Stimulated activated CD8-positive, alpha-beta memory T cell treated with anti-CD3 and anti-CD28 coated beads, Interleukin-15, amount 100 ng/mL, for 4 hours (primary cell): ENCODE measurements at regions not wholly inside any gene's neighbourhood (a gene's known extent, or its start where the extent isn't known, plus 50 kb on each side); places are given as distances from the start of the nearest gene placed in this dataset.
"Not testable (repeated sequence)": the region's sequence is repeated elsewhere in the genome, so short reads cannot be mapped to it uniquely, and the experiment has no call there.

Experiments used
- DNase-seq, 2 donors: peaks; one replicate each; pipeline ENCODE4 v3.0.0-alpha.2; 2020; ENCODE audit warnings: low read depth in 2 of 2

DNA sequence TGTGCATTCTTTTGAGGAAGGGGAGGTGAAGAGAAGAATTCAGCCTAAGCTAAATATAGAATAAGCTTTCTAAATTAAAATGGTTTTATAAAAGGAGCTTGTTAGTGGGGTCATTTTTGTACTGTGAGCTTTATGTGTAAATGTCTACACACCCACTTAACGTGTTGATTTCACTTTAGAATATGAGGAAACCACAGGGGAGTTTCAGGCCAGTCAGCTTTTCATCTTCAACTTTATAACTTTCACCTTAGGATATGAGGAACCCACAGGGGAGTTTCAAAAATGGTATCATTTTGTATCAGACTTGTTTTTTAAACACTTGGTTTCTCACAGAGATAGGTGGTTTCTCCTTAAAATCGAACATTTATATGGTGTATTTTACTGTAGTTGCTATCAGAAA, 120.7 kb upstream of the NIPA1 start:
- not testable (repeated sequence) for DNase-seq

DNA sequence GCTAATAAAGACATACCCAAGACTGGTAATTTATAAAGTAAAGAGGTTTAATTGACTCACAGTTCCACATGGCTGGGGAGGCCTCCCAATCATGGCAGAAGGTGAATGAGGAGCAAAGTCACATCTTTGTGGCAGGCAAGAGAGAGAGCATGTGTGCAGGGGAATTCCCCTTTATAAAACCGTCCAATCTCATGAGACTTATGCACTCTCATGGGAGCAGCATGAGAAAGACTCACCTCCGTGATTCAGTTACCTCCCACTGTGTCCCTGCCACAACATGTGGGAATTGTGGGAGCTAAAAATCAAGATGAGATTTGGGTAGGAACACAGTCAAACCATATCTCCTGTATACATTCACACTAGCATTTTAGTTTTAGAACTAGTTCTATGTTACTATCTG, 101.7 kb upstream of the NIPA1 start:
- not testable (repeated sequence) for DNase-seq

GRCh38 chr15:22699881-22700280, 86.6 kb upstream of the NIPA1 start:
- not testable (repeated sequence) for DNase-seq

DNA sequence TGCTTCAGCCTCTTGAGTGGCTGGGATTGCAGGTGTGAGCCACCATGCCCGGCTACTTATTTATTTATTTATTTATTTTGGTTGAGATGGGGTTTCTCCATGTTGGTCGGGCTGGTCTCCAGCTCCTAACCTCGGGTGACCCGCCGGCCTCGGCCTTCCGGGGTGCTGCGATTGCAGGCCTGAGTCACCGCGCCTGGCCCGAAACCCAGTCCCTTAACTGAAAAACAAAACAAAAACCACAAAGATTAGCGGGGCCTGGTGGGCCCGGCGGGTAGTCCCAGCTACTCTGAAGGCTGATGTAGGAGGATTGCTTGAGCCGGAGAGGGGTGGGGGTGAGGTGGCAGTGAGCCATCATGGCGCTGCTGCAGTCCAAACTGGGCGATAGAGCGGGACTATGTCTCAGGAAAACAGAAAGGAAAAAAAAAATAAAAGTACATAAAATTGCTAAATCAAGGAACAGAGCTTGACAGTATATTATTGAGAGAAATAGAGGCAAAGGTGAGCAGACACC, 75.6 kb upstream of the NIPA1 start:
- not testable (repeated sequence) for DNase-seq

- DNase-seq = not testable (repeated sequence)
Observed at GRCh38 chr15:22713933-22714332, 72.5 kb upstream of the NIPA1 start.

DNA sequence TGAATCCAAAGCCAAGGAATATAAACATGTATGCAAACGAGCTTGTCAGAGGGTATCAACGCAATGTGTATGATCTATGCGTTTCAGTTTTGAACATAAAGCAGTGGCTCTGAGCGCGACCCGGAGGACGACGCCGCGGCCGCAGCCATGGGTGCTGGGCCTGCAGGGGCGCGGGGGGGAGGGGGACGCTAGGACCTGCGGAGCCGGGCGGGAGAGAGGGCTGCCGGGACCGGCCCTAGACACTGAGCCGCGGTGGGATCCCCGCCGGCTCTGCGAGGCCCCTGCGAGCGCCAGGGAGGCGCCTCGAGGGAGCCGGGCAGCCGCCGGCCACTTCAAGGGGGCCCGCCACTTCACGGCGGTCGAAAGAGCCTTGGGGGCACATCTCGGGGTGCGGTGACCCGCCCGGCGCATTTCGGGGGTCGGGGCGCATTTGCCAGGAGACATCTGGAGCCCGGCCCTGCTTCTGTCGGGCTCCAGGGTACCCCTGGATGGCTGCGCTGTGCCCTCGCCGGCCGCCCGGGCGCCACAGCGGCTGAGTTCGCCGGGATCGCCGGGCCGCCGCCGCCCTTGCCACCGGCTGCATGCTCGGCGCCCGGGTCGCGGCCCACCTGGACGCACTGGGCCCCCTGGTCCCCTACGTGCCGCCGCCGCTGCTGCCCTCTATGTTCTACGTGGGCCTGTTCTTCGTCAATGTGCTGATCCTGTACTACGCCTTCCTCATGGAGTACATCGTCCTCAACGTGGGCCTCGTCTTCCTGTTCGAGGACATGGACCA, 71.9 kb upstream of the NIPA1 start:
- DNase-seq = not testable (repeated sequence)

- not testable (repeated sequence) for DNase-seq
Observed at GRCh38 chr15:22715133-22715845, 71.2 kb upstream of the NIPA1 start.

DNA sequence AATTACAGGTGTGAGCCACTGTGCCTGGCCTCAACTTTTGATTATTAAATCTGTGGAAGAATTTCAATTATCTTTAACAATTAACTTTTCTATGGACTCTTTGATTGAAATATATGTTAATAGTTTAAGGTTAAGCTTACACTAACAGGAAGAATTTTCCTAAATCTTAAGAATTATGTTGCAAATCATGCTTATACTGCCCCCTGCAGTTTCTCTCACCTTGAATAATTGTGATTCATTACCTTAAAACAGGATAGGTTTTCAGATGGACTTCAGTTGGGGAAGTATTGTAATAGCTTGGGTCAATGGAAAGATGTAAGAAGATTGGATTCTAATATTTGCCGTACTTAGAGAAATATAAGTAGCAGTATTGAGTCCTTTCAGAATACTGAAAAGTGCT, 66.5 kb upstream of the NIPA1 start:
- DNase-seq = not testable (repeated sequence)

DNA sequence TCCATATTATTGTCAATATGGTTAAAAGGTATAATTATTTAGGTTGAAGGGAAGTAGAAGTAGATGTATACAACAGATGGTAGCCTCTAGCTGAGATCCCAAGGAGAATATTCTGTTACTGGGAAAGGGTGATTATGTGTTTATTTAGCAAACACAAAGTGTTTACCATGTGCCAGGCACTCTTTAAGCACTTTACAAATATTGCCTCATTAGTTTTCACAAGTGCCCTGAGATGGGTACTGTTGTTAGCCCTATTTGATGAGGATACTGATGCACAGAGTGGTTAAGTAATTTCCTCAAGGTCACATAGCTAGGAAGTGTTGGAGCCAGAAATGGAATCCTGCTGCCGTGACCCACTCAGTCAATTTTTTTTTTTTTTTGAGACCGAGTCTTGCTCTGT, 60.3 kb upstream of the NIPA1 start:
- not testable (repeated sequence) for DNase-seq

DNA sequence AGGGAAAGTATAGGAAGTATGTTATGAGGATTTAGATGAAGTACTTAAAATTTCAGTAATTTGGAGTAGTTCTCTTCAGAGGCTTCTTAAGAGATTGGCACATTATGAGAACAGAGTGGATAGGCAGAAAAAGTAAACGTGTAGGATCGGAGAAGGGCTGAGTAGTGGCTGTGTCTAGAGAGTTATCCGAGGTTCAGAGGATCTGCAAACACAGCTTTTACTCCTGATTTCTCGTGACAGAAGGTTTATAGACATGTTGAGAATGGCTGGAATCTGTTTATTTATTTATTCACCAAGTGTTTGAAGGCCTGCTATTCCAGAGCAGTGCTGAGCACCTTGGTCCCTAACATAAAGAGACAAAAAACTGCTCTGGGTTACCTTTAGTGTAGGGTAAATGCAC, 51.4 kb upstream of the NIPA1 start:
- DNase-seq = not testable (repeated sequence)

GRCh38 chr15:22735781-22736180, 50.7 kb upstream of the NIPA1 start:
- DNase-seq = no peak

- DNase-seq = not testable (repeated sequence)
Observed at GRCh38 chr15:22736200-22736599, 50.2 kb upstream of the NIPA1 start.
